ENCODE measurements at regions not wholly inside any gene's neighbourhood (a gene's known extent, or its start where the extent isn't known, plus 50 kb on each side); places are given as distances from the start of the nearest gene placed in this dataset.

- Histone ChIP-seq H3K4me1 (no peaks in the 10 kb centered on the region), H3K36me3 (no peaks in the 10 kb centered on the region), H3K27me3 (no peaks in the 10 kb centered on the region), H3K27ac (no peak overlapping the region), H3K4me3 (no peak overlapping the region), H3K9me3 (no peaks in the 10 kb centered on the region)
- intact Hi-C loops (cut with DNase I; ENCODE audit: low total_unique reads), result no loop called here
- in situ Hi-C loops (cut with MboI; ENCODE audit: low sequenced_read_pairs in 4 of 4), result no loop called here
- DNase-seq, result no peak
- no peak for ATAC-seq
- TF ChIP-seq CTCF (IDR thresholded peaks at IDR 0.05 in 4 of 5, conservative IDR thresholded peaks at IDR 0.05 in 1 of 5) (no peak), POLR2A (IDR thresholded peaks at IDR 0.05) (no peak)
Observed at GRCh38 chr15:87083201-87083600, 1003.5 kb downstream of the AGBL1 start.

- H3K36me3 ChIP-seq, result no peaks in the 10 kb centered on the region
- DNase-seq (no peak), ATAC-seq (no peak)
- TF ChIP-seq POLR2A (IDR thresholded peaks at IDR 0.05) (no peak), CTCF (IDR thresholded peaks at IDR 0.05 in 4 of 5, conservative IDR thresholded peaks at IDR 0.05 in 1 of 5) (no peak)
- no peak overlapping the region for H3K4me3 ChIP-seq
- no peaks in the 10 kb centered on the region for H3K9me3 ChIP-seq
- in situ Hi-C loops (cut with MboI; ENCODE audit: low sequenced_read_pairs in 4 of 4), result no loop called here
- no peaks in the 10 kb centered on the region for H3K4me1 ChIP-seq
- H3K27me3 ChIP-seq, result no peaks in the 10 kb centered on the region
- intact Hi-C loops (cut with DNase I; ENCODE audit: low total_unique reads), result no loop called here
- no peak overlapping the region for H3K27ac ChIP-seq
Observed at GRCh38 chr15:87082581-87082980, 1002.9 kb downstream of the AGBL1 start.

- no peak for TF ChIP-seq CTCF (IDR thresholded peaks at IDR 0.05 in 4 of 5, conservative IDR thresholded peaks at IDR 0.05 in 1 of 5)
- TF ChIP-seq POLR2A (IDR thresholded peaks at IDR 0.05), result no peak
- ATAC-seq (no peak), DNase-seq (no peak)
- no peaks in the 10 kb centered on the region for H3K9me3 ChIP-seq
- no peaks in the 10 kb centered on the region for H3K36me3 ChIP-seq
- H3K4me1 ChIP-seq, result no peaks in the 10 kb centered on the region
- H3K27ac ChIP-seq, result no peak overlapping the region
- intact Hi-C loops (cut with DNase I; ENCODE audit: low total_unique reads), result no loop called here
- H3K27me3 ChIP-seq, result no peaks in the 10 kb centered on the region
- in situ Hi-C loops (cut with MboI; ENCODE audit: low sequenced_read_pairs in 4 of 4), result no loop called here
- H3K4me3 ChIP-seq, result no peak overlapping the region
Observed at GRCh38 chr15:87080547-87080946, 1000.9 kb downstream of the AGBL1 start.
